Sigmoid colon (tissue), 4 donors: ENCODE measurements at regions not wholly inside any gene's neighbourhood (a gene's known extent, or its start where the extent isn't known, plus 50 kb on each side); places are given as distances from the start of the nearest gene placed in this dataset.

Experiments used
- EP300 ChIP-seq, 4 donors: sonication (generic); formaldehyde crosslinking; IDR thresholded peaks; one replicate each; pipeline ENCODE4 v1.6.1; 2017; ENCODE audit warnings: antibody characterized with exemption in 4 of 4
- TF ChIP-seq, protein P1 (sequence below), 4 experiments: fragments of 450-650 bp in 3 of 4; fragments of 200-600 bp in 1 of 4; IDR thresholded peaks; one replicate each; pipeline ENCODE4 v1.5.1; 2016 to 2019; ENCODE audit warnings: antibody characterized with exemption in 4 of 4, mild to moderate bottlenecking in 3 of 4, moderate library complexity in 2 of 4

DNA sequence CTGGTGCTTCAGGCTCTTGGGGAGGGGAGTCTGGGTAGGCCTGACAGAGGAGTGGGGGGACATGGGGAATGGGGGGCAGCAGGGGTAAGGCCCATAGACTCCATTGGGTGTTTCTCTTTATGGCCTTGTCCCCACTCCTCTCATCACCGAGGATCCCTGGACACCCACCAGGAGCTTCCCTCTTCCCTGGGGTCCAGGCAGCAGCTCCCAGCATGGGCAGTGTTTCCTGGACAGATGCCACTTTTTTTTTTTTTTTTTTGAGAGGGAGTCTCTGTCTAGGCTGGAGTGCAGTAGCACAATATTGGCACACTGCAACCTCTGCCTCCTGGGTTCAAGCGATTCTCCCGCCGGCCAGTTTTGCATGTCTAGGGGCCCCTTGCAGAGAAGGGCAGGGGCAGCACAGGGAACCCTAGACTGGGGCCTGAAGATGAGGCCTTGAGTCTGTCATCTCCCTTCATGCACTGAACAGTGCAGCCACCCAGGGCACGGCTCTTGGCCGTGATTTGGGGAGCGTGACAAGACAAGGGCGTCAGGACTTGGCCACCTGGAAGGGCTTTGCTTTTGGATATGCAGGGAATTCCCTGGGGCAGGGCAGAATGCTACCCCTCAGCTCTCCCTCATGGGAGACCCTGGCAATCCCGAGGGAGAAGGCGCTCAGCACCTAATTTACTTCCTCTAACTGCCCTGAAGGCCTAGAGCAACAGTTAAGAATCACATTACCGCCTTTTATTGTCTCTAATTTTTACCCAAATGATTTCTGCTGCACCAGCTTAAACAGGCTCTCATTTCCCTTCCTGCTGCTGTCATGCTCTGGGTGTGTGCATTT, 213.9 kb upstream of the ZNF536 start:
- TF ChIP-seq, protein P1, sequence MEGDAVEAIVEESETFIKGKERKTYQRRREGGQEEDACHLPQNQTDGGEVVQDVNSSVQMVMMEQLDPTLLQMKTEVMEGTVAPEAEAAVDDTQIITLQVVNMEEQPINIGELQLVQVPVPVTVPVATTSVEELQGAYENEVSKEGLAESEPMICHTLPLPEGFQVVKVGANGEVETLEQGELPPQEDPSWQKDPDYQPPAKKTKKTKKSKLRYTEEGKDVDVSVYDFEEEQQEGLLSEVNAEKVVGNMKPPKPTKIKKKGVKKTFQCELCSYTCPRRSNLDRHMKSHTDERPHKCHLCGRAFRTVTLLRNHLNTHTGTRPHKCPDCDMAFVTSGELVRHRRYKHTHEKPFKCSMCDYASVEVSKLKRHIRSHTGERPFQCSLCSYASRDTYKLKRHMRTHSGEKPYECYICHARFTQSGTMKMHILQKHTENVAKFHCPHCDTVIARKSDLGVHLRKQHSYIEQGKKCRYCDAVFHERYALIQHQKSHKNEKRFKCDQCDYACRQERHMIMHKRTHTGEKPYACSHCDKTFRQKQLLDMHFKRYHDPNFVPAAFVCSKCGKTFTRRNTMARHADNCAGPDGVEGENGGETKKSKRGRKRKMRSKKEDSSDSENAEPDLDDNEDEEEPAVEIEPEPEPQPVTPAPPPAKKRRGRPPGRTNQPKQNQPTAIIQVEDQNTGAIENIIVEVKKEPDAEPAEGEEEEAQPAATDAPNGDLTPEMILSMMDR (IDR thresholded peaks at IDR 0.05) = no peak
- TF ChIP-seq EP300 (IDR thresholded peaks at IDR 0.05) = no peak
